Central memory CD4-positive, alpha-beta T cell (primary cell): ENCODE measurements at regions not wholly inside any gene's neighbourhood (a gene's known extent, or its start where the extent isn't known, plus 50 kb on each side); places are given as distances from the start of the nearest gene placed in this dataset.
"Not testable (repeated sequence)": the region's sequence is repeated elsewhere in the genome, so short reads cannot be mapped to it uniquely, and the experiment has no call there.

Experiments used
- DNase-seq: peaks from one replicate; pipeline ENCODE4 v3.0.0; 2022

DNA sequence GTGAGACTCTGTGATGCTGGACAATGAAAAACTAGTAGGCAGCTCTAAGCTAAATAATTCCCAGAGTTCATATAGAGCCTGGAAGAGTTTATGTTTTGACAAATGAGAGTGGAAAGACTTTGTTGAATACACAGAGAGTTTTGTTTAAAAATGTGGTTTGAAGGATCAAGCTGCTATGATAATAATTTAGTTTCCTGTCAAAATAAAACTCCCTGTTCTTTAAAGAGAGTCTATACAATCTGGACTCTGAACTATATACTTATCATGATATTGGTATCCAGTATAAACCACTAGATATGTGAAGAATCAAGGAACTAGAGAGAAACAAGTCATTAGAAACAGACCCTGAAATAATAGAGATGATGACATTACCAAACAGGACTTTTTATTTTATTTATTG is 158.6 kb downstream of the C4orf33 start:
- no peak for DNase-seq

DNA sequence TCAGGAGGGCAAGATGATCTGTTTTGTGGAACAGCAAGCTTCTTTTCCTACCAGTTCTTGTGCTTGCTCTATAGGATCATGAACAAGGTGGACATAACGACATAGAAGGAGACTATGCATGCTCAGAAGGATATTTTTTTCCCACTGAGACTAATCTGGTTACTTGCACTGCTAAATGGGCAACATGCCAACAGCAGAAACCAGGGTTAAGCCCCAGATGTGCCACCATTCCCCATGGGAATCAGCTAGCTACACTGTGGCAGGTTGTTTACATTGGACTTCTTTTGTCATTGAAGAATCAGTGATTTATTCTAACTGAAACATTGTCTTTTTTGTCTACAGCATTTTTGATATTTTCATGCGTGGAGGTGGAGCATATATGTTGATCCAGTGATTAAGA is 165.6 kb downstream of the C4orf33 start:
- no peak for DNase-seq

DNA sequence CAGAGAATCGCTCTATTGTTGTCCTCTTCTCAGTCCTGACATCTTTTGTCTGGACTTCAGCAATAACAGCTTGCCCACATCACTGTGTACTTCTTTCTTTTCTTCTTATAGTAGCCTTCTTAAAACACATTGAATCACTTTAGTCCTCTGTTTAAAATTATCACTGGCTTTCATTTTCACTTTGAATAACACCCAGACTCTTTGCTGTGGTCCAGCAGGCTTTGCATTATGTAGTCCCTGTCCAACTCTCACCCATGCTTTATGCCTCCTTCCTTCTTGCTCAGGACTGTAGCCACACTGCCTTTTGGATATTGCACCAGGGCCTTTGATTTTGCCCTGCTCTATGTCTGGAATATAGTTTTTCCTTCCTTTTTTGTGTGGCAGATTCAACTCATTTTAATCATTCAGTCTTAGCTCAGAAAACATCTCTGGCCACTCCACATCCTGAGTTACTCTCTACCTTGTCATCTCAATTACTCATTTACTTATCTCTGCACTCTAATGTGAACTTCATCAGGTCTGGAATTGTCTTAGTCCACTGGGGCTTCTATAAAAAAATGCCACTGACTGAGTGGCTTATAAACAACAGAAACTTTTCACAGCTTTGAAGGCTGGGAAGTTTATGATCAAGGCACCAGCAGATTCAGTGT is 168.2 kb downstream of the C4orf33 start:
- DNase-seq, result no peak

DNA sequence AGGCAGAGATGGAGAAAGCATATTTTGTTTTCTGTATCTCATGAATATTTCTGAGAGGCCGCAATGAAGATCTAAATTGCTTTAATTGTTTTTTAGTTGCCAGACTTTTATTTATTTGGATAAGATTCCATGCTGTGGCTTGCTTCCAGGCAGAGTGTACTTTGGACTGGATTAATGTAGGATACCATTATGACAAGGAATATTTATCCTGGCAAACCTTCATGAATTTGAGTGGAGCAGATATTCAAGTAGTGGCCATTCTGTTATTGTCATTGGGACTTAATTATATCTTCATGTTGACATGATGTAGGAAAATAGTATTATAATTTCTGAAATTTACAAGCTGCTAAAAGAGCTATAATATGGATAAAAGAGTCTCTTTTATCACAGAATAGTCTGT is 182.9 kb downstream of the C4orf33 start:
- no peak for DNase-seq

DNA sequence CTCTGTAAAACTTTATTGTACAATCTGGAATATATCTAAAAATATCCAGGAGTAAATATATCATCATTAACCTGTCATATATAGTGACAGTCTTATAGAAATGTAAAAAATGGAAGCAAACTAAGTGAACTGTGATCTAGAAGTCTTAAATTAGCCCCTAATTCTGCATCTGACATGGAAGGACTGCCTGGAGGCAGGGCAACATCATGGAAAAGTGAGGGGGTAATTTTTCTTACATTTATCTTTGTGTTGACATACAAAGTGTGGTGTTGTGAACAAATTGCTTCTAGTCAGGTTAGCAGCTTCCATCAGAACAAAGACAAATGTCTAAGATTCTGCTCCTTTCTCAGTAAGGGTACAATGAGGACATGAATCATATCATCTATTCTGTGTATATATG is 186.3 kb downstream of the C4orf33 start:
- DNase-seq, result no peak

DNA sequence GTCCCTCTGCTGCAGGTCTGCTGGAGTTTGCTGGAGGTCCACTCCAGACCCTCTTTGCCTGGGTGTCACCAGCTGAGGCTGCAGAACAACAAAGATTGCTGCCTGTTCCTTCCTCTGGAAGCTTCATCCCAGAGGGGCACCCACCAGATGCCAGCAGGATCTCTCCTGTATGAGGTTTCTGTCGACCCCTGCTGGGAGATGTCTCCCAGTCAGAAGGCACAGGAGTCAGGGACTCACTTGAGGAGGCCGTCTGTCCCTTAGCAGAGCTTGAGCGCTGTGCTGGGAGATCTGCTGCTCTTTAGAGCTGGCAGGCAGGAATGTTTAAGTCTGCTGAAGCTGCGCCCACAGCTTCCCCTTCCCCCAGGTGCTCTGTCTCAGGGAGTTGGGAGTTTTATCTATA is 196.2 kb downstream of the C4orf33 start:
- DNase-seq, result not testable (repeated sequence)

DNA sequence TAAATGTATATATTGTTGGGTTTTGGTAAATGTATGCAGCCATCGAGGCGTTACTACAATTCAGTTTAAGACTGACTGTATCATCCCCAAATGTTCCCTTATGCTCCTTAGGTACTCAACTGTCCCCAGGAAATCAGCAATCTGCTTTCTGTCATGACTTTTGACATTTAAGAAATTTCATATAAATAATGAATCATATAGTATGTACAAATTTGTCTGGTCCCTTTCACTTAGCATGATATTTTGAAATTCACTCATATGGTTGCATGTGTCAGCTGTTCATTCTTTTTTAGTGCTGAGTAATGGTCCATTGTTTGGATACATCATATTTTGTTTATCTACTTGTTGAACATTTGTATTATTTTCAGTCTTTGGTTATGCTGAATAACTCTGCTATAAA is 218.8 kb downstream of the C4orf33 start:
- DNase-seq, result no peak

DNA sequence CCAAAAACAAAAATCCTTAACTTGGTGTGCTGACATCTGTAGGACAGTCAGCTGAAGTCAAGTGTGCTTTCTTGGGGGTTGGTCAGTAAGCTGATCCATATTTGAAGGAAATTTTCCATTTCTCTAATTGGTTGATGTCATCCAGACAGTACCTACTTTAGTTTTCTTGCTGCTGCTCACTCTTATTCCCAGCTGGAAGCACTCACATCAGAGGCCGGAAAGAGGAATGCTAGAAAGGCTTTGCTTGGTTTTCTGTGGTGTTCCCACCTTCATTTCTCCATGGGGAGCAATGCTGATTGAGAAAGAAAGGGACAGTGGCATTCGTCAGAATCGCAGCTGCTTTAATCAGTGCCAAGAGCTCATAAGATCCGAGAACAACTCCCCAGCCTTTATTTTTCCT is 227.0 kb downstream of the C4orf33 start:
- DNase-seq, result no peak

DNA sequence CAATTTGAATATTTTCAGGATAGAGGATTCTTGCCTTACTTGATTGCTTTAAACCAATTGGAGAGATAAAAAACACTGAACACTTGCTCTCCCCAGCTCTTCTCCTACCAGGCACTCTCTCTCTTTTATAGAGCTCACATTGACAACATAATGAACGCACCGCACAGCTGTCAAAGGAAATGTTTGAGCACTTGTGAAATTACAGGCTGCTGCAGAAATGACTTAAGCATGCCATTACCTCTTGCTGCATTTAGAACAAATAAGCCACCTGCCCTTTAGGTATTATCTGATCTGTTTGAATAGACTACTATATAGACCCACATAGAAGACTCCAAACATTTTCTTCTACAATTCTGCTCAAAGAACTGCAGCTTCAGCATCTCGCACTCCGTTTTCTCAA is 227.7 kb downstream of the C4orf33 start:
- no peak for DNase-seq

DNA sequence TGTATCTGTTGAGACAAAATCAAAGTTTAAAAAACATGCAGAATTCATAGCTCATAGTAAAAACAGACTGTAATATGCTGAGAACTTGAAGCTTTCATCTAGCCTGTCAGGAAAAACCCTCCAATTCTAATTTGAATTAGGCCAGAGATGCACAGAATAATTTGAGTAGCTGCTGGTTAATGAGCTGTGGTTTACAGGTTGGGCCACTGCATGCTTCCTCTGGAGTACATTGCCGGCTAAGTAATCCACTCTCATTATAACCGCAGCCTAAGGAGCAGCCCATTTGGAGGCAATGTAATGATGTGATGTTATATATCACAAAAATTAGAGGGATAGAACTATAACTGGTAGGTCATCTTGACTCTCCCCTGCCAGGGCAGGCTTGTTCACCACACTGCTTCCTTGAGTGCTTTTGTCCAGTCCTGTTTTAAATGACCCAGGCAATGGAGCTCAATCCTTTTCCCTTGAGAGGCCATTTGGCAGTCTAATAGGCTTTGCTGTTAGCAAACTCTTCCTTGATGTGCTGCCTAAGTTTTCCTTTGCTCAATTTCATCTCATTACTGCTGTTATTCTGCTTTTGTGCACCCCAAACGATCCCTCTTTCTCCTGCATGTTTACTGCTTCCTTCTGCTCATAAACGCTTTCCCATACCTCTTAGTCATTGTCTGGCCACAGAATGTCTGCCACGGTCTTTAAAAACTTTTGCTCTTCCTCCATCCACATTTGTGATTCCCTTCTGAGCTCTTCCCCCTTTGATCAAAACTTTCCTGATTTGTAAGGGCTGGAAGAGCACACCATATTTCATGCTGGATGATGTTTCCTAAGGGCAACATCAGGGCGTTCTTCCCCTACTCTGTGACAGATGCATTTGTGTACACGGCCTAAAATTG is 230.9 kb downstream of the C4orf33 start:
- no peak for DNase-seq

DNA sequence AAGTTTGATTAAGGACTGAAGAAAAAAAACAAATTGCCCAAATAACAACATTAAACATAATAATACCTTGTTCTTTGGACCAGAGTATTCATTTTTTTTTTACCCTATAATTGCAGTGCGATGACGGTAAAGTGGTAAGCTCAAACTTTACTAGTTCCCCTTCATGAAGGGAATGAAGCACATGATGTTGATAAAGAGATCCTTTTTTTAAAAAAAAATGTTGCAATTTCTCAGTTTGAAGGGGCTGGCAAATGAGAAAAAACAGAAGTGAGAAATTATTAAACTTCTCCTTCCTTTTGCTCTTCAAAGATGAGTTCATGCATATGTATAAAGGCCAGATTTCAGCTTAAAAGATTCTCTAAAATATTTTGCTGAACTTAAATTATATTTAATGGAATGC is 231.7 kb downstream of the C4orf33 start:
- no peak for DNase-seq

DNA sequence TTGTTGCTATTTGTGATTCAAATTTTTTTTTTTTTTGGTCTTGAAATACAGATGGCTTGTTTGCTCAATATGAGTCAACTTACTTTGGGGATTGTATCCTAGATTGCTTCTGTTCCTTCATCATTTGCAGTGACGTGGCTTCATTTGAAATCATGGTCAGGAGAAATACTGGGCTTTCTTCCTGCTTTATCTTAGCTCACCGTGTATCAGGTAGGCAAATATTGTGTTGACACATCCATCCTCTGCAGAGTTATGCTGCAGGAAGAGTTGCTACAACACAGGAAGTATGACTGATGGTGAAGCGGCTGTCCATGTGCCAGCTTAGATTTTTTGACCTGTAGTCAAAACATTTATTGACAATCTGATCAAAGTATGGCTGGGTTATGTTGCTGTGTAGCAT is 232.2 kb downstream of the C4orf33 start:
- no peak for DNase-seq

DNA sequence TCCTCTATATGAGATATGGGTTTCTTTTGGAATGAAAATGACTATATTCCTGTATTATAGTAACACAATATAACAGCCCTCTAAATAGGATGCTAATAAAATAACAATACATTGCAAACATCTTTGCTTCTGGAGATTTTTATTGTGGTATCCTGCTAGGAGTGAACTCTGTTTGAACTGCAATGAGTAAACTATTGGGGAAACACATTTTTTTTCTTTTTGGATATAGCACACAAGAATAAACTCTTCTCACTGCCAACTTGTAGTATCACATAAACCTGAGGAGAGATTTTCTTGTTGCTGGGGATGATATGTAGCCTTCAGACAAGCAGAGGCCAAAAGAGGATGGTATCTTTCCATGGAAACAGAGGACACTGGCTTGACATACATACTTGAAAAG is 238.2 kb downstream of the C4orf33 start:
- no peak for DNase-seq

DNA sequence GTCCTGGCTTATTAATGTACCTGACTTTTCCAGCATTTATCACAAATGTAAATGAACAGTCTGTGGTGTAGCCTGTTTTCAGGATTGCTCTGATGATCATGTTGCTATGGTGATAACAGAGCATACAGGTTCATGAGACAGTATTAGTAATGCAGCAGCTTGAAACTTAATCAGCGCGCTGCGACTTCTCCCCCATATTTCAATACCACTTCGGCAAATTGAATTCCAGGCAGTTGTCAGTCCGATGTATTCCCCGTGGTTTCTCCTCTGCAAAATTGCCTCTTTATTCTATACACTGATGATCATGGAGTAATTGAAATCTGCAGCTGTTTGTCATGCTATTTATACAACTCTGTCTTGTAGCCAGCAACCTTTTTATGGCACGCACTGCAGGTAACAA is 239.3 kb downstream of the C4orf33 start:
- DNase-seq, result no peak

DNA sequence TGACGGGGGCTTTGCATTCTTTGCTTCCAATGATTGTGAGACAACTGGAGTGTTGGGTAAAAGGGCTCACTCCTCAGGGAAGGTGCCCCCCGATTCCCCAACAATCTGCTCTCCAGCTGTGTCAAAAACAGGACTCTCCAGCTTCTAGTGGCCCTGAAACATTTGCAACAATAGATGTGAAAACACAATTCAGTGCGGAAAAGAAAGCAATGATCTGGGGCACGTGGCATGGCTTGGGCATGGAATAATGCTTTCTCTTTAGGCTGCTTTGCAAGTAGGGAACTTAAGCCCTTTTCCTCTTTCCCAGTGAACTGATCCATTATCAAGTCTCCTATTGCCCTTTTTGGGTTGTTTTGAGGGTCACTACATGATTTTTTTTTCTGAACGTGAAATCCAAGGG is 239.9 kb downstream of the C4orf33 start:
- DNase-seq, result no peak

DNA sequence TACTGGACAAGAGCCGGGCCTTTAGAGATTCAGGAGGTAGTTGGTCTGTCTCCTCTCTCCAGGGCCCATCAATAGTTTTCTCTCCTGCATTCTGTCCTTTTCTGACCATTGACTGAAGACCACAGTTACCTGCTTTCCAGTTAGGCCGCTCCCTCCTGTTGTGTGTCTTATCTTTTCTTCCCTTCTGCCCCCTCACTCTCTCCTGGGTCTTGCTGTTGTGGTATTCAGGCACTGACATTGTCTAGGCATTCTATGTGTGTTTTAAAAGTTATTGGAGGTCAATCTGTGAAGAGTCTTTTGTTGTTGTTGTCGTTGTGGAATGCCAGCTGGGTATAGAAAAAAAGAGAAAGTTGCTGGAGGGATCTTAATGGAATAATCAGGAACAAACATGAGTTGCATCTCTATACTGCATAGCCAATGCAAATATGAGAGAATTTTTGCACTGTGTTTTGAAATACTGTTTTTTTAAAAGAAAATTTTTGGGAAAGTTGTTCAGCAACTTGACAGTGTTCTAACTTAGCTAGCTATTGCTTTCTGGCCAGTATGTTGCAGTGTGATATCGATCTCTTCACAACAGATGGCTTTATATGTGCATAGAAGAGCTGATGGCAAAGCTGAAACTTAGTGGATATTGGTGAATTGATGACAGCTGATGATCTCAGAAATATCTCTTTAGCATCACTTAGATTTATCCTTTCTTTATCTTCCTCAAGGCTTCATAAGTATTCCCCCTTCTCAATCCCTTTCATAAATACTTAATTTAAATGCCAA is 240.7 kb downstream of the C4orf33 start:
- no peak for DNase-seq

DNA sequence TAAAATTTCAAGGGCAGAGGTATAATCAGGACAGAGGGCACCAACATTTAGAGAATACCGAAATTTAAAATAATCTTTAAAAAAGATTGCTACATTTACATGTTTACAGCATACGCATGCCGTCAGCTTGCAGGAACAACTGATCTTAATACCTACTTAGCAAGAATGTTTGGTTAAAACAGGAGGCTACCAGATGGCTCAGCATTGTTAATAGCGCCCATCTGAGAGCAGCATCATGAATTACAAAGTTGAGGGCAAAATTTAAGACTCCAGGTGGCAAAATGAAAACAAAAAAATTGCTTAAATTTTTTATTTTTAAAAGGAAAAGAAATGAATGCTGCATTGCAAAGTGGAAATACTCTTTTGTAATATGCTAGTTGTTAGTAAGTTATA is 241.3 kb downstream of the C4orf33 start:
- DNase-seq, result no peak

DNA sequence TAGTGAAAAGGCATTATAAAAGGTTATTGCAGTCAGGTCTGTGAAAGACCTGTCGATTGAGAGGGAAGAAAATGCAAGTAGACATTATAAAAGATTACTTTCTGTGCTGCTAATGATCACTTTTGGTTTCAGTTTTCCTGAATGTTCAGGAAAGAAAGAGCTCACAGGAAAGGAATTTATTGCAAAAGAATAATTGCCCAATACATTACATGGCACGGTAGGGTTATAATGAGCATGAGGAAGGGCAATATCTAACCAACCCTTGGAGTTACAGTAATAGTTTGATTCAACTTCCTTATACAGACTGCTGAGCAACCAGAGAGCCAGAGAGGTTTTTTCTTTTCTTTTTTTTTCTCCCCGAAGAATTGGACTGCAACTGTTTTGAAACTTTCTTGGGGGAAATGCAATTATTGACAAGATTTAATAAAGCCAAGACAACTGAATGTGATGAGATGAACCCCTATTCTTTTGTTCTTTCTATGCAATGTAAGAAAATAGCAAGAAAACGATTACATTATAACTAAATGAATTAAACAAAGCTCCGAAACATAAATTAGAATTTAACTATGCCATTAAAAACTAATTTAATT is 247.0 kb downstream of the C4orf33 start:
- no peak for DNase-seq

DNA sequence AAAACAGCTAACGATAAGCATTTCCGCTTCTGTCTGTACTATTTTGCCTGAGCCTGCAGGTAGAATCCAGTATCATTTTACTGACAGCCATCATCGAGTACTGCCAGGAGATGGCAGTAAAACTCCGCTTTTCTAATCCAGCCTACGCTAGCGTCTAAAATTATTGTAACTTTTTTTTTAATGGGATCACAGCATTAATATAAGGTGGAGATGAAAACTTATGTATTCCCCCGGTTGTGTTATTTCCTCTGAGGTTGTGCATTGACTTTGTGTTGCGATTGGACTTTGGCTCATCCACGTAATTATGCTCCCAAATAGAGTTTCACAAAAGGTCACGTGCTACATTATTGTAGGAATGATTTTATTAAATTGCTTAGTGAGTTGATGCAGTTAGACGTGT is 248.1 kb downstream of the C4orf33 start:
- DNase-seq, result no peak

DNA sequence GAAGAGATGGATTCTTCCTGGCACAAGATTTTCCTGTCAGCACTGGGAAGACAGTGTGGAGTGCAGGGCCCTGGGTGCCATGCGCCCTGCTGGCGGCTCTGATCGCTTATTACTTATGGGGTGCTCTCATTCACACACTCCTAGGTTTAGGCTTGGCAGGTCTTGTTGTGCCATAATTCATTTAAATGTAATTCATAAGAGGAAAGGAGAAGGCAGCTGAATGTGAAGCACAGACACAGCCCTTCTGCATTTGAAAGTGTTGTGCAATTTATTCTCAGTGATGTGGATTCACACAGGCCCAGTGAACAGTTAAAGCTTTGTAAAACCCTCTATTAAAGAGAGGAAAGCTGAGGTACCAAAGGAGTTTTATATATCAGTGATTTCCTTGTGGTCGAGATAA is 249.7 kb downstream of the C4orf33 start:
- DNase-seq, result no peak

DNA sequence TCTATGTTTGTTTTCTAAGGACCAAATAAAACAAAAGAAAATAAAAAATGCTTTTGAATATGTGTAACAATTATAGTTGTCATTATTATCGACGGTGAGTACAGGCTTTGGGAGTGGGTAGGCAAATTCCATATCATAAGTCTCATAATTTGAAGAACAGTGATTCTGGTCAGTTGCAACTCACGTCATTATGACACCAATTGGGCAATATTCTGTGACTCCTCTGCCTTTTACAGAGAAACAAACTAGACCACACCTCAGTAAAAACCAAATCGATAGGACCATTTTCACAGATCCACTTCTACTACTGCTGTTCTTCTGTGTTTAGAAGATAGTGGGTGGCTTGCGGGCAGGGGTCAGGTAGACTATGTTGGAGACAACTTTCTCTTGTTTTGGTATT is 250.1 kb downstream of the C4orf33 start:
- no peak for DNase-seq

DNA sequence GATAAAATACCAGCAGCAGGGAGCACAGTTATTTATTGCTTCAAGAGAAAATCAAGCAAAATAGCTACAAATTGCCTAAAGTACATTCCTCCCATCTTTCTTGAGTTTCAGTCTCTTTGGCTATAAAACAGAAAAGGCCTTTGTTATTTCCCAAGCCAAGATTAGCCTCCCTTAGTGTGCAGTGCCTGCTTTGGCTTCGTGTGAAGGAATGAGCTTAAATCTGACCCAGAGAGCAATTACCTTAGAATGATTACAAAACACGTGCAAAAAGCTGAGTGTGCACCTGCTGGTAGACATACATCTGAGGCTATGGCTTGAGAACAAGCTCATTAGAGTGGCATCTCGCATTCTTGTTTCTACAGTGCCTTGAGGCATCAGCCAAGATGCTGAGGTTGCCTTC is 250.8 kb downstream of the C4orf33 start:
- no peak for DNase-seq
